ENCODE measurements at regions not wholly inside any gene's neighbourhood (a gene's known extent, or its start where the extent isn't known, plus 50 kb on each side); places are given as distances from the start of the nearest gene placed in this dataset.

GRCh38 chr7:68457481-68457880, 1140.8 kb upstream of the AUTS2 start:
- no peak for DNase-seq
- in situ Hi-C loops (cut with HindIII; ENCODE audit: low pct_ligation_motif_present, low sequenced_read_pairs), result no loop called here
- no peaks in the 10 kb centered on the region for H3K27me3 ChIP-seq (replicated peaks)
- no peak for TF ChIP-seq CTCF (IDR thresholded peaks at IDR 0.05; ENCODE audit: low read depth, low read length, missing control alignments)
- no peaks in the 10 kb centered on the region for H3K36me3 ChIP-seq (replicated peaks)
- H3K27ac ChIP-seq, result no peak overlapping the region
- no peak overlapping the region for H3K4me3 ChIP-seq (ENCODE audit: low read depth, low read length)

DNA sequence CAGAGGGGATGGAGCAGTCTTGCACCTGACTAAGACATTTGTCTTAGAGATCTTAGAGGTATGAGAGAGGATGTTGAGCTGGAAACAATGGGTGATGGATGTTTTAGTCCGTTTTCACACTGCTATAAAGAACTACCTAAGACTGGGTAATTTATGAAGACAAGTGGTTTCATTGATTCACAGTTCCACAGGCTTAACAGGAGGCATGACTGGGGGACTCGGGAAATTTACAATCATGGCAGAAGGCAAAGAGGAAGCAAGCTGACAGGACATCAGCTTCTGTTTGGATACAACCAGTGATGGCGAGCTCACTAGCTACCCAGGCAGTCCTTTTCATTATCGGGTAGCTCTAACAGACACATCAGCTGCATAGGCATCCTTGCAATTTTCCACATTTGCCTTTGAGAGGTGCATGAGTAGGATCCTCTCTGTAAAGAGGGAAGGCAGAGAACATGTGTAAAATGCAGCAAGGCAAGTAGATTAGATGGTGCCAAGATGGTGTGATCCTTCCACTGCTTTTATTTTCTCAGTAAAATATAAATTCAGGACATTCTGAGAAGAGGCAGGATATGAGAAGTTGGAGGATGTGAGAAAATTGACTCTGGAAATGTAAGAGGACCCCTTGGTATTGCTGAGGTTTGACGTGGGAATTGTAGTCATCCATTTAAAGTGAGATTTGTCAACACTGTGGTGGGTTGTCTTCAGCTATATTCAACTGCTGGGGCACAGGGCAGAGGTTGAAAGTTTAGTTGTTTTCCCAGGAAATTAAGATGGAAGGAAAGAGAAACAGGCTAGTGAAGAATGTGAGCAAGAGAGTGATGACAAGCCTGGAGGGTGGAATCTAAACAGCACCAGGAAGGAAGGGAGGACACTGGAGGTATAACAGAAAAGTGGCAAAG, 1140.0 kb upstream of the AUTS2 start:
- Histone ChIP-seq H3K27ac (no peak overlapping the region), H3K4me3 (ENCODE audit: low read depth, low read length) (no peak overlapping the region), H3K27me3 (replicated peaks) (no peaks in the 10 kb centered on the region), H3K36me3 (replicated peaks) (no peaks in the 10 kb centered on the region)
- in situ Hi-C loops (cut with HindIII; ENCODE audit: low pct_ligation_motif_present, low sequenced_read_pairs), result no loop called here
- no peak for DNase-seq
- no peak for TF ChIP-seq CTCF (IDR thresholded peaks at IDR 0.05; ENCODE audit: low read depth, low read length, missing control alignments)

GRCh38 chr7:68461430-68461829, 1136.8 kb upstream of the AUTS2 start:
- no peak for DNase-seq
- in situ Hi-C loops (cut with HindIII; ENCODE audit: low pct_ligation_motif_present, low sequenced_read_pairs), result no loop called here
- Histone ChIP-seq H3K36me3 (replicated peaks) (no peaks in the 10 kb centered on the region), H3K27me3 (replicated peaks) (no peaks in the 10 kb centered on the region), H3K4me3 (ENCODE audit: low read depth, low read length) (no peak overlapping the region), H3K27ac (no peak overlapping the region)
- TF ChIP-seq CTCF (IDR thresholded peaks at IDR 0.05; ENCODE audit: low read depth, low read length, missing control alignments), result no peak

DNA sequence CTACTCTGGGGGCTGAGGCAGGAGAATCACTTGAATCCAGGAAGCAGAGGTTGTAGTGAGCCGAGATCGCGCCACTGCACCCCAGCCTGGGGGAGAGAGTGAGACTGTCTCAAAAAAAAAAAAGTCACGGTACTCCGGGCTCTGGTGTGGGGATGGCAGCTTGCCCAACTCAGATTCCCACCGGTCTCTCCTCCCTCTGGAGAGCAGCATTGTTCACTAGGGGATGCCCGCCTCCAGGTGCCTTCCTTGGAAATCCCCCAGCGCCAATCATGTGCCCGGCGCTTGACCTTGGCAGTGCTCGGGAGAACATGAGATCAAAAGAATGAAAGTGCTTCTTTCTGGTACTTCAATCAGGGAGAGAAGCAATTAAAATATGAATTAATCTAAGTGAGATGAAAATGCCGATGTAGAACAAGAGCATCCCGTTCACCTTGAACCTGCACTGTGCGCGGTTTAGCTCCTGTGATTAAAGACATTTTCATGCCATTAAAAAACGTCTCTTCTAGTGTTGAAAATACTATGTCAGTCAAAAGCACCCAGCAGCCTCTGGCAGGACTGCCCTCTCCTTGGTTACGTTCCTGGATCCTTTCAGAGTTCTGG, 1127.3 kb upstream of the AUTS2 start:
- in situ Hi-C loops (cut with HindIII; ENCODE audit: low pct_ligation_motif_present, low sequenced_read_pairs), result no loop called here
- no peak for DNase-seq

GRCh38 chr7:68472688-68473087, 1125.6 kb upstream of the AUTS2 start:
- TF ChIP-seq CTCF (IDR thresholded peaks at IDR 0.05; ENCODE audit: low read depth, low read length, missing control alignments), result no peak
- Histone ChIP-seq H3K36me3 (replicated peaks) (no peaks in the 10 kb centered on the region), H3K4me3 (ENCODE audit: low read depth, low read length) (no peak overlapping the region), H3K27ac (no peak overlapping the region), H3K27me3 (replicated peaks) (no peaks in the 10 kb centered on the region)
- DNase-seq, result no peak
- in situ Hi-C loops (cut with HindIII; ENCODE audit: low pct_ligation_motif_present, low sequenced_read_pairs), result no loop called here

More for the DNA sequence above, 1127.3 kb upstream of the AUTS2 start:
- no peak for TF ChIP-seq CTCF (IDR thresholded peaks at IDR 0.05; ENCODE audit: low read depth, low read length, missing control alignments)
- H3K27me3 ChIP-seq (replicated peaks), result no peaks in the 10 kb centered on the region
- H3K4me3 ChIP-seq (ENCODE audit: low read depth, low read length), result no peak overlapping the region
- H3K27ac ChIP-seq, result no peak overlapping the region
- no peaks in the 10 kb centered on the region for H3K36me3 ChIP-seq (replicated peaks)
